Esophagus squamous epithelium (tissue), 4 donors: ENCODE measurements at regions not wholly inside any gene's neighbourhood (a gene's known extent, or its start where the extent isn't known, plus 50 kb on each side); places are given as distances from the start of the nearest gene placed in this dataset.

ENCODE experiments used
- CTCF ChIP-seq, 6 experiments: fragments of 450-650 bp in 4 of 6; fragments of 200-600 bp in 2 of 6; sonication (generic) in 2 of 6; IDR thresholded peaks; one replicate each; pipeline ENCODE4 v1.5.1; 2016 to 2019; ENCODE audit warnings: antibody characterized with exemption in 6 of 6, mild to moderate bottlenecking in 4 of 6, moderate library complexity in 4 of 6
- POLR2A ChIP-seq, 4 donors: fragments of 450-650 bp; IDR thresholded peaks; one replicate each; pipeline ENCODE4 v1.6.1; 2017; ENCODE audit warnings: antibody characterized with exemption in 4 of 4, mild to moderate bottlenecking in 4 of 4, moderate library complexity in 3 of 4

- TF ChIP-seq CTCF (IDR thresholded peaks at IDR 0.05) (no peak), POLR2A (IDR thresholded peaks at IDR 0.05) (no peak)
These were observed 474.7 kb downstream of the ANKRD7 start for GRCh38 chr7:118699222-118699621.
